OCI-LY7 (cell line): ENCODE measurements at regions not wholly inside any gene's neighbourhood (a gene's known extent, or its start where the extent isn't known, plus 50 kb on each side); places are given as distances from the start of the nearest gene placed in this dataset.

Source experiments
- BruUV-seq: library from RNA; stranded (reverse); fragments of 400-500 nt; replicated peaks from 2 replicates; lab custom pipeline; 2021; lab: Mats Ljungman, UMichigan
- CTCF ChIA-PET: fragments of 300-600 bp; sonication (Branson Sonifier 250); formaldehyde crosslinking; loops from one replicate; lab custom pipeline; 2022; ENCODE audit warnings: antibody characterized with exemption; ENCODE audit not compliant: unreplicated experiment; lab: Charles Lee
- POLR2A ChIA-PET: fragments of 300-600 bp; sonication (Branson Sonifier 250); formaldehyde crosslinking; loops from one replicate; lab custom pipeline; 2022; ENCODE audit warnings: antibody characterized with exemption; lab: Charles Lee
- DNase-seq: peaks from one replicate; pipeline ENCODE4 v3.0.0-alpha.2; 2015; ENCODE audit warnings: low spot score
- H2AFZ ChIP-seq: fragments of 200-600 bp; sonication (generic), shearing (Covaris generic); 2 replicates; pipeline ENCODE4 v1.6.1; 2014; ENCODE audit warnings: mild to moderate bottlenecking, antibody characterized with exemption, low read length, moderate library complexity
- H3K27ac ChIP-seq: fragments of 200-600 bp; sonication (generic); 2 replicates; pipeline ENCODE4 v1.5.1; 2014; ENCODE audit warnings: mixed run types, low read depth, mild to moderate bottlenecking, moderate library complexity, low read length, inconsistent platforms; ENCODE audit not compliant: poor library complexity, severe bottlenecking
- H3K36me3 ChIP-seq: fragments of 200-600 bp; sonication (generic); 2 replicates; pipeline ENCODE4 v1.6.1; 2014; ENCODE audit warnings: mild to moderate bottlenecking, antibody characterized with exemption, low read length, moderate library complexity, mixed read lengths; ENCODE audit not compliant: insufficient read depth
- H3K4me1 ChIP-seq: fragments of 200-600 bp; sonication (generic); 2 replicates; pipeline ENCODE4 v1.5.1; 2014; ENCODE audit warnings: mild to moderate bottlenecking, low read length; ENCODE audit not compliant: insufficient read depth, poor library complexity, severe bottlenecking
- H3K4me2 ChIP-seq: fragments of 200-600 bp; sonication (generic); 2 replicates; pipeline ENCODE4 v1.6.1; 2014; ENCODE audit warnings: mild to moderate bottlenecking, low read length
- H3K4me3 ChIP-seq: fragments of 200-600 bp; sonication (generic); 2 replicates; pipeline ENCODE4 v1.5.1; 2014; ENCODE audit warnings: mild to moderate bottlenecking, low read depth, low read length; ENCODE audit not compliant: poor library complexity, severe bottlenecking
- H3K79me2 ChIP-seq: fragments of 200-600 bp; sonication (generic); 2 replicates; pipeline ENCODE4 v1.6.1; 2016; ENCODE audit warnings: low read depth, mild to moderate bottlenecking, low read length, moderate library complexity, mixed read lengths; ENCODE audit not compliant: insufficient read depth
- H3K9me2 ChIP-seq: fragments of 200-600 bp; sonication (generic); 2 replicates; pipeline ENCODE4 v1.6.1; 2016; ENCODE audit warnings: mild to moderate bottlenecking, low read length, mixed read lengths; ENCODE audit not compliant: insufficient read depth
- H3K9me3 ChIP-seq: fragments of 200-600 bp; sonication (generic); 2 replicates; pipeline ENCODE4 v1.6.1; 2014; ENCODE audit warnings: mild to moderate bottlenecking, mixed run types, low read length, mixed read lengths
- H4K20me1 ChIP-seq: fragments of 200-600 bp; sonication (generic); 2 replicates; pipeline ENCODE4 v1.6.1; 2014; ENCODE audit warnings: mild to moderate bottlenecking, antibody characterized with exemption, low read length, moderate library complexity, mixed read lengths; ENCODE audit not compliant: insufficient read depth
- CTCF ChIP-seq: fragments of 200-600 bp; sonication (generic); conservative IDR thresholded peaks from 2 replicates; pipeline ENCODE4 v1.5.1; 2014; ENCODE audit warnings: mild to moderate bottlenecking, antibody characterized with exemption, low read length, moderate library complexity, mixed read lengths
- EZH2phosphoT487 ChIP-seq: fragments of 200-600 bp; sonication (generic); IDR thresholded peaks from 2 replicates; pipeline ENCODE4 v1.6.1; 2018; ENCODE audit warnings: low read depth, borderline replicate concordance, mild to moderate bottlenecking, mixed run types, antibody characterized with exemption, low read length, moderate library complexity, mixed read lengths
- intact Hi-C: fragments of 100-400 bp; cut with micrococcal nuclease; formaldehyde crosslinking; loops from one replicate; pipeline ENCODE4 v1.10.0; 2022; ENCODE audit not compliant: unreplicated experiment

GRCh38 chr3:118433825-118434224 is 600.8 kb downstream of the IGSF11 start:
- Histone ChIP-seq H3K9me2 (no peaks in the 10 kb centered on the region), H3K4me2 (no peak overlapping the region), H3K9me3 (no peaks in the 10 kb centered on the region), H3K36me3 (no peaks in the 10 kb centered on the region), H4K20me1 (no peaks in the 10 kb centered on the region), H3K4me3 (no peak overlapping the region), H2AFZ (no peak overlapping the region), H3K27ac (no peak overlapping the region), H3K79me2 (no peaks in the 10 kb centered on the region), H3K4me1 (no peaks in the 10 kb centered on the region)
- CTCF ChIA-PET, result no interaction called here
- POLR2A ChIA-PET, result no interaction called here
- no peak for DNase-seq
- no peak for TF ChIP-seq CTCF
- no peak for TF ChIP-seq EZH2phosphoT487
- no TSS peak for BruUV-seq
- intact Hi-C loops, result no loop called here

DNA sequence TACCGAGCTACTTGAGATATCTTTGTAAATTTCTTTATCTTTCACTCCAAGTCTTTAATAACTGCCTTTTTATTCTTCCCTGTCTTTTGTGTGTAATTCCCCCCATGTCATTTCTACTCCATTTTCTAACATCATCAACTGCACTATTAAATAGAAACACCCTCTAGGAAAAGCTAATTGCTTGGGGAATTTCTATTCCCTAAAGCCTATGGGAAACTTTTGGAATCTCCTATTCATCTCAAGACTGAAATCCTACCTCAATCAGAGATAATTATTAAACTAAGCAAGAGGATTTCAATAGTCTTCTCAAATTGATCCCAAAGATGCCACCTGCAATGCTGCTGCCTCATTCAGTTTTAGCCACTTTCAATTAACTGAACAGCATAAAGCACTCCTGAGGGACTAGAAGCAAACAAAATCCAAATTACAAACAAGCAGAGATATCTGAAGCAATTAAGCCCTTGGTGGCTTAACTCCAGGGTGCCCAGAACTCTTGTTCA is 598.7 kb downstream of the IGSF11 start:
- H2AFZ ChIP-seq, result no peak overlapping the region
- H4K20me1 ChIP-seq, result no peaks in the 10 kb centered on the region
- no TSS peak for BruUV-seq
- intact Hi-C loops, result no loop called here
- CTCF ChIA-PET, result no interaction called here
- no peaks in the 10 kb centered on the region for H3K36me3 ChIP-seq
- POLR2A ChIA-PET, result interaction anchor here (0.7 kb wide), 1 partner anchor 13 kb away, joined by 3 read pairs; no protein-coding TSS in a partner anchor
- H3K4me2 ChIP-seq, result no peak overlapping the region
- H3K9me2 ChIP-seq, result no peaks in the 10 kb centered on the region
- TF ChIP-seq EZH2phosphoT487, result no peak
- H3K4me1 ChIP-seq, result no peaks in the 10 kb centered on the region
- no peak for DNase-seq
- no peak overlapping the region for H3K27ac ChIP-seq
- H3K4me3 ChIP-seq, result no peak overlapping the region
- H3K9me3 ChIP-seq, result no peaks in the 10 kb centered on the region
- no peaks in the 10 kb centered on the region for H3K79me2 ChIP-seq

DNA sequence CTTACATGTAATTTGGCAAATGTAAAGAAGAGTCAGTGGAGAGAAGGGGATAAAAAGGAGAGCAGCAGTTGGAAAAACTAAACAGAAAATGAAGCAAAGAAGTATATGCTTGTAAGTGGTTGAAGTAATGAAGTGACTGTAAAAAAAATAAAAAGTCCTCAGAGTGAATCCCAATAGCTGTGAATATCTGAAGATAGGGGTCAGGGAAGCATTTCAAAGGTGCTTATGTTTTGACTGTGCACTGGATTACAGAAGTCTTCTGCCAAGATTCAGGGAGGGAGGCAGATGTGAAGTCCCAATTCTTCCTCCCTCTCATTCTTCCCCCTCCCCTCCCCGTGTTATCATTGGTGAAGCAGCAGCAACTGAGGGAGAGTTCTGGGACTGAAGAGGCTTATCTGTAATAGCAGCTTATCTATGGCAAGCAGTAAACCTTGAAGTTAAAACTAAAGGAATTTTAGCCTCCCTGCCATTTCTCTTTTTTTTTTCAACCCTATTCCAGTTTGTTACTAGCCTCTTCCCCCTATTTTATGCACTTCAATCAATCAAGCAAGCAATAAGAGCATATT is 597.9 kb downstream of the IGSF11 start:
- no peaks in the 10 kb centered on the region for H3K9me2 ChIP-seq
- intact Hi-C loops, result no loop called here
- no peaks in the 10 kb centered on the region for H3K9me3 ChIP-seq
- ChIA-PET POLR2A (interaction anchor here (0.6 to 0.7 kb wide), 2 partner anchors 14 to 1941 kb away, joined by 3 to 4 read pairs; no protein-coding TSS in a partner anchor), CTCF (no interaction called here)
- H2AFZ ChIP-seq, result no peak overlapping the region
- H3K27ac ChIP-seq, result no peak overlapping the region
- no peak overlapping the region for H3K4me2 ChIP-seq
- no peak overlapping the region for H3K4me3 ChIP-seq
- no peak for DNase-seq
- no peaks in the 10 kb centered on the region for H4K20me1 ChIP-seq
- H3K4me1 ChIP-seq, result no peaks in the 10 kb centered on the region
- H3K79me2 ChIP-seq, result no peaks in the 10 kb centered on the region
- TF ChIP-seq CTCF (no peak), EZH2phosphoT487 (no peak)
- no peaks in the 10 kb centered on the region for H3K36me3 ChIP-seq
- BruUV-seq, result no TSS peak
